ENCODE measurements at regions not wholly inside any gene's neighbourhood (a gene's known extent, or its start where the extent isn't known, plus 50 kb on each side); places are given as distances from the start of the nearest gene placed in this dataset.

- no peak for DNase-seq
These were observed 59.6 kb downstream of the OLIG3 start for GRCh38 chr6:137434640-137435039.

- DNase-seq: peak; percentile 94
These were observed 62.1 kb downstream of the OLIG3 start for GRCh38 chr6:137432054-137432611.

- DNase-seq: no peak
These were observed 63.2 kb downstream of the OLIG3 start for GRCh38 chr6:137430954-137431353.

- peak; percentile 60 for DNase-seq
These were observed 66.4 kb downstream of the OLIG3 start for GRCh38 chr6:137427656-137428290.

- no peak for DNase-seq
These were observed 68.0 kb downstream of the OLIG3 start for GRCh38 chr6:137426007-137426689.

- DNase-seq: no peak
These were observed 69.9 kb downstream of the OLIG3 start for GRCh38 chr6:137424251-137424650.

- DNase-seq: peak; percentile 60
These were observed 70.6 kb downstream of the OLIG3 start for GRCh38 chr6:137423451-137424168.

- no peak for DNase-seq
These were observed 76.8 kb downstream of the OLIG3 start for GRCh38 chr6:137417396-137417795.

GRCh38 chr6:137416376-137417109 is 77.7 kb downstream of the OLIG3 start:
- peak; percentile 24 for DNase-seq

- DNase-seq: no peak
These were observed 78.4 kb downstream of the OLIG3 start for GRCh38 chr6:137415834-137416190.

- no peak for DNase-seq
These were observed 78.9 kb downstream of the OLIG3 start for GRCh38 chr6:137415127-137415833.

GRCh38 chr6:137414599-137414998 is 79.6 kb downstream of the OLIG3 start:
- DNase-seq: no peak

- DNase-seq: no peak
These were observed 80.7 kb downstream of the OLIG3 start for GRCh38 chr6:137413482-137413881.

- no peak for DNase-seq
These were observed 81.6 kb downstream of the OLIG3 start for GRCh38 chr6:137412562-137412961.

GRCh38 chr6:137409266-137409777 is 84.9 kb downstream of the OLIG3 start:
- no peak for DNase-seq

GRCh38 chr6:137407816-137408215 is 86.4 kb downstream of the OLIG3 start:
- no peak for DNase-seq

GRCh38 chr6:137405806-137406205 is 88.4 kb downstream of the OLIG3 start:
- no peak for DNase-seq

GRCh38 chr6:137403855-137404254 is 90.3 kb downstream of the OLIG3 start:
- DNase-seq: no peak

- DNase-seq: no peak
These were observed 90.8 kb downstream of the OLIG3 start for GRCh38 chr6:137403443-137403842.

- DNase-seq: no peak
These were observed 92.0 kb downstream of the OLIG3 start for GRCh38 chr6:137402143-137402680.

GRCh38 chr6:137401088-137401487 is 93.1 kb downstream of the OLIG3 start:
- DNase-seq: no peak

- peak; percentile 93 for DNase-seq
These were observed 94.2 kb downstream of the OLIG3 start for GRCh38 chr6:137399881-137400443.
